ENCODE measurements at regions not wholly inside any gene's neighbourhood (a gene's known extent, or its start where the extent isn't known, plus 50 kb on each side); places are given as distances from the start of the nearest gene placed in this dataset.

- no peak for TF ChIP-seq POLR2AphosphoS5 (IDR thresholded peaks at IDR 0.05; ENCODE audit: borderline replicate concordance, low read depth, low read length)
- no peak for TF ChIP-seq EZH2 (IDR thresholded peaks at IDR 0.05)
Observed at GRCh38 chr16:85399583-85400284, 213.4 kb upstream of the GSE1 start.
